ENCODE measurements at regions not wholly inside any gene's neighbourhood (a gene's known extent, or its start where the extent isn't known, plus 50 kb on each side); places are given as distances from the start of the nearest gene placed in this dataset.
"Not testable (repeated sequence)": the region's sequence is repeated elsewhere in the genome, so short reads cannot be mapped to it uniquely, and the experiment has no call there.

DNA sequence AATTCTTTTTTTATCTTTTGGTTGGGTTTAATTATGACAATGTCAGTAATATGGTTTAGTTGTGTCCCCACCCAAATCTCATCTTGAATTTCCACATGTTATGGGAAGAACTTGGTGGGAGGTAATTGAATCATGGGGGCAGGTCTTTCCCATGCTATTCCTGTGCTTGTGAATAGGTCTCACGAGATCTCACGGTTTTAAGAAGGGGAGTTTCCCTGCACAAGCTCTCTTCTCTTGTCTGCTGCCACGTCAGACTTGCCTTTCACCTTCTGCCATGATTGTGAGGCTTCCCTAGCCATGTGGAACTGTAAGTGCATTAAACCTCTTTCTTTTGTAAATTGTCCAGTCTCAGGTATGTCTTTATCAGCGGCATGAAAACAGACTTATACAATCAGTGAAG, 61.7 kb upstream of the IFNE start:
- TF ChIP-seq, protein P1, sequence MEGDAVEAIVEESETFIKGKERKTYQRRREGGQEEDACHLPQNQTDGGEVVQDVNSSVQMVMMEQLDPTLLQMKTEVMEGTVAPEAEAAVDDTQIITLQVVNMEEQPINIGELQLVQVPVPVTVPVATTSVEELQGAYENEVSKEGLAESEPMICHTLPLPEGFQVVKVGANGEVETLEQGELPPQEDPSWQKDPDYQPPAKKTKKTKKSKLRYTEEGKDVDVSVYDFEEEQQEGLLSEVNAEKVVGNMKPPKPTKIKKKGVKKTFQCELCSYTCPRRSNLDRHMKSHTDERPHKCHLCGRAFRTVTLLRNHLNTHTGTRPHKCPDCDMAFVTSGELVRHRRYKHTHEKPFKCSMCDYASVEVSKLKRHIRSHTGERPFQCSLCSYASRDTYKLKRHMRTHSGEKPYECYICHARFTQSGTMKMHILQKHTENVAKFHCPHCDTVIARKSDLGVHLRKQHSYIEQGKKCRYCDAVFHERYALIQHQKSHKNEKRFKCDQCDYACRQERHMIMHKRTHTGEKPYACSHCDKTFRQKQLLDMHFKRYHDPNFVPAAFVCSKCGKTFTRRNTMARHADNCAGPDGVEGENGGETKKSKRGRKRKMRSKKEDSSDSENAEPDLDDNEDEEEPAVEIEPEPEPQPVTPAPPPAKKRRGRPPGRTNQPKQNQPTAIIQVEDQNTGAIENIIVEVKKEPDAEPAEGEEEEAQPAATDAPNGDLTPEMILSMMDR (IDR thresholded peaks at IDR 0.05) = not testable (repeated sequence)
- not testable (repeated sequence) for TF ChIP-seq POLR2A (IDR thresholded peaks at IDR 0.05)
